ENCODE measurements at regions not wholly inside any gene's neighbourhood (a gene's known extent, or its start where the extent isn't known, plus 50 kb on each side); places are given as distances from the start of the nearest gene placed in this dataset.

GRCh38 chr3:66598168-66598567, 97.3 kb upstream of the LRIG1 start:
- Mint-ChIP-seq H3K27ac (no peak overlapping the region), H3K27me3 (ENCODE audit: low read depth) (peaks cover 16% of the 10 kb centered on the region), H3K9me3 (no peaks in the 10 kb centered on the region), H3K4me1 (ENCODE audit: low read depth) (peaks cover 4% of the 10 kb centered on the region), H3K36me3 (ENCODE audit: low read depth) (no peaks in the 10 kb centered on the region), H3K4me3 (ENCODE audit: low read depth) (no peak overlapping the region)
- no peak for DNase-seq (ENCODE audit: low spot score)
- intact Hi-C loops (cut with micrococcal nuclease), result no loop called here

DNA sequence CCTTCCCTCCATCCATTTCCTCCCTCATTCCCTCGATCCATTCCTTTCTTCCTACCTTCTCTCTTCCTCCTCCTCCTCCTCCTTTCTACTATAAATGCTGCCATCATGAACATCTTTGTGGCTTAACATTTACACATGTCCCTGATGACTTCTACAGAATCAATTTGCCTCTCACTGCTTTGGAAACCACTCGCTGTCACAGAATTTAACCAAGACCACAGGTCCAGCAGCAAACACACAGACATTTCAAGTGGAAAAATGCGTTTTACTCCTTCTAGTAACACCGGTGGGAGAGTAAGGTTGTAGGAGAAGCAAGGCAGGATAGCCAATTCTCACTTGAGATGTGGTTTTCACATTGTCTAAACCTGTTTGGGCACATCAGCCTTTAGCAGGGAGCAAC, 101.4 kb upstream of the LRIG1 start:
- no peak overlapping the region for H3K27ac Mint-ChIP-seq
- no peak overlapping the region for H3K4me3 Mint-ChIP-seq (ENCODE audit: low read depth)
- H3K36me3 Mint-ChIP-seq (ENCODE audit: low read depth), result no peaks in the 10 kb centered on the region
- H3K4me1 Mint-ChIP-seq (ENCODE audit: low read depth), result peaks cover 5% of the 10 kb centered on the region
- DNase-seq (ENCODE audit: low spot score), result no peak
- no peaks in the 10 kb centered on the region for H3K9me3 Mint-ChIP-seq
- intact Hi-C loops (cut with micrococcal nuclease), result no loop called here
- peaks cover 14% of the 10 kb centered on the region for H3K27me3 Mint-ChIP-seq (ENCODE audit: low read depth)

DNA sequence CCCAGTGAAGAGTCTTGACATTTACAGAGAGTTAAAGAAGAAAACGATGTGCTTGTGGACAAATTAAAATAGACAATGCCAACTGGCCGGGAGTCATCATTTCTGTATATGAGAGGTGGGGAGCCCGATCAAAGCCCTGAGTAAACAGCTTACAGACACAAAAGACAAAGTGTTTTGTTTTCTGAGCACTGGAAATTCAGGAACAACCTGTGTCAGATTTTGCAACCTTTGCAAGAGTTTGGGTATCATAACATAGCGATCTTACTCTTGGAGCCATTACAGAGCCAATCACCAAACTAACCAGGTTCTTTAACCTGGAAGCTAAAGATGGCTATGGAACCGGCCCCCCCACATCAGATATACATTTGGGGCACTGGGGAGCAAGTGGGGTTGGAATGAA, 101.9 kb upstream of the LRIG1 start:
- no peaks in the 10 kb centered on the region for H3K36me3 Mint-ChIP-seq (ENCODE audit: low read depth)
- H3K4me3 Mint-ChIP-seq (ENCODE audit: low read depth), result no peak overlapping the region
- peaks cover 14% of the 10 kb centered on the region for H3K27me3 Mint-ChIP-seq (ENCODE audit: low read depth)
- H3K4me1 Mint-ChIP-seq (ENCODE audit: low read depth), result peaks cover 5% of the 10 kb centered on the region
- intact Hi-C loops (cut with micrococcal nuclease), result no loop called here
- no peak overlapping the region for H3K27ac Mint-ChIP-seq
- H3K9me3 Mint-ChIP-seq, result no peaks in the 10 kb centered on the region
- DNase-seq (ENCODE audit: low spot score), result no peak

GRCh38 chr3:66603151-66603611, 102.4 kb upstream of the LRIG1 start:
- H3K4me1 Mint-ChIP-seq (ENCODE audit: low read depth), result peaks cover 5% of the 10 kb centered on the region
- intact Hi-C loops (cut with micrococcal nuclease), result no loop called here

DNA sequence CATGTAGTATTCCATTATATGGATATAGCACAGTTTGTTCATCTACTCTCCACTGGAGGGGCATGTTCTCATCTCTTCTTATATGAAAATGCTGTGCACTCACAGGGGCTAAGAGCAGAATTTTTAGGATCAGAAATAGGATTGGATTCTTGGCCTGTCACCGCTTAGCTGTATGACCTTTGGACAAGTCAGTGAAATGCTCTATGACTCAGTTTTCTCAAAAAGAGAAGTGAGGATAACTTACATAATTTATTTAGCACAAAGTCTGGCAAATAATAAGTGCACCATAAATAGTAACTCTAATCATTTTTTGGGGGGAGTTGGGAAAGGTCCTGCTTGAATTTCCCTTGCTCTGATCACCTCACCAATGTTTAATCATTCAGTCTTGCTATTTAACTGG, 103.7 kb upstream of the LRIG1 start:
- Mint-ChIP-seq H3K9me3 (no peaks in the 10 kb centered on the region), H3K4me3 (ENCODE audit: low read depth) (no peak overlapping the region), H3K27ac (no peak overlapping the region), H3K4me1 (ENCODE audit: low read depth) (peaks cover 5% of the 10 kb centered on the region), H3K27me3 (ENCODE audit: low read depth) (peaks cover 14% of the 10 kb centered on the region), H3K36me3 (ENCODE audit: low read depth) (no peaks in the 10 kb centered on the region)
- intact Hi-C loops (cut with micrococcal nuclease), result no loop called here
- DNase-seq (ENCODE audit: low spot score), result no peak

More at GRCh38 chr3:66603151-66603611, 102.4 kb upstream of the LRIG1 start:
- Mint-ChIP-seq H3K9me3 (no peaks in the 10 kb centered on the region), H3K27me3 (ENCODE audit: low read depth) (peaks cover 14% of the 10 kb centered on the region), H3K36me3 (ENCODE audit: low read depth) (no peaks in the 10 kb centered on the region), H3K4me3 (ENCODE audit: low read depth) (no peak overlapping the region), H3K27ac (no peak overlapping the region)
- no peak for DNase-seq (ENCODE audit: low spot score)

- no peak overlapping the region for H3K27ac Mint-ChIP-seq
Observed at GRCh38 chr3:66606126-66606525, 105.3 kb upstream of the LRIG1 start.

GRCh38 chr3:66606868-66607267, 106.0 kb upstream of the LRIG1 start:
- Mint-ChIP-seq H3K27me3 (ENCODE audit: low read depth) (peaks cover 12% of the 10 kb centered on the region), H3K27ac (no peak overlapping the region), H3K9me3 (no peaks in the 10 kb centered on the region), H3K4me3 (ENCODE audit: low read depth) (no peak overlapping the region), H3K4me1 (ENCODE audit: low read depth) (peaks cover 5% of the 10 kb centered on the region), H3K36me3 (ENCODE audit: low read depth) (no peaks in the 10 kb centered on the region)
- DNase-seq (ENCODE audit: low spot score), result no peak
- intact Hi-C loops (cut with micrococcal nuclease), result no loop called here

More at GRCh38 chr3:66606126-66606525, 105.3 kb upstream of the LRIG1 start:
- Mint-ChIP-seq H3K9me3 (no peaks in the 10 kb centered on the region), H3K27me3 (ENCODE audit: low read depth) (peaks cover 12% of the 10 kb centered on the region), H3K36me3 (ENCODE audit: low read depth) (no peaks in the 10 kb centered on the region), H3K4me3 (ENCODE audit: low read depth) (no peak overlapping the region), H3K4me1 (ENCODE audit: low read depth) (peaks cover 5% of the 10 kb centered on the region)
- intact Hi-C loops (cut with micrococcal nuclease), result no loop called here
- DNase-seq (ENCODE audit: low spot score), result no peak

GRCh38 chr3:66609660-66610561, 109.1 kb upstream of the LRIG1 start:
- no peak for DNase-seq (ENCODE audit: low spot score)
- intact Hi-C loops (cut with micrococcal nuclease), result no loop called here
- Mint-ChIP-seq H3K4me3 (ENCODE audit: low read depth) (no peak overlapping the region), H3K9me3 (no peaks in the 10 kb centered on the region), H3K36me3 (ENCODE audit: low read depth) (no peaks in the 10 kb centered on the region), H3K27me3 (ENCODE audit: low read depth) (peaks cover 3% of the 10 kb centered on the region), H3K27ac (no peak overlapping the region), H3K4me1 (ENCODE audit: low read depth) (no peaks in the 10 kb centered on the region)

GRCh38 chr3:66610562-66610909, 109.7 kb upstream of the LRIG1 start:
- Mint-ChIP-seq H3K4me3 (ENCODE audit: low read depth) (no peak overlapping the region), H3K9me3 (no peaks in the 10 kb centered on the region), H3K27ac (no peak overlapping the region), H3K27me3 (ENCODE audit: low read depth) (peaks cover 3% of the 10 kb centered on the region), H3K4me1 (ENCODE audit: low read depth) (no peaks in the 10 kb centered on the region), H3K36me3 (ENCODE audit: low read depth) (no peaks in the 10 kb centered on the region)
- intact Hi-C loops (cut with micrococcal nuclease), result no loop called here
- DNase-seq (ENCODE audit: low spot score), result no peak

DNA sequence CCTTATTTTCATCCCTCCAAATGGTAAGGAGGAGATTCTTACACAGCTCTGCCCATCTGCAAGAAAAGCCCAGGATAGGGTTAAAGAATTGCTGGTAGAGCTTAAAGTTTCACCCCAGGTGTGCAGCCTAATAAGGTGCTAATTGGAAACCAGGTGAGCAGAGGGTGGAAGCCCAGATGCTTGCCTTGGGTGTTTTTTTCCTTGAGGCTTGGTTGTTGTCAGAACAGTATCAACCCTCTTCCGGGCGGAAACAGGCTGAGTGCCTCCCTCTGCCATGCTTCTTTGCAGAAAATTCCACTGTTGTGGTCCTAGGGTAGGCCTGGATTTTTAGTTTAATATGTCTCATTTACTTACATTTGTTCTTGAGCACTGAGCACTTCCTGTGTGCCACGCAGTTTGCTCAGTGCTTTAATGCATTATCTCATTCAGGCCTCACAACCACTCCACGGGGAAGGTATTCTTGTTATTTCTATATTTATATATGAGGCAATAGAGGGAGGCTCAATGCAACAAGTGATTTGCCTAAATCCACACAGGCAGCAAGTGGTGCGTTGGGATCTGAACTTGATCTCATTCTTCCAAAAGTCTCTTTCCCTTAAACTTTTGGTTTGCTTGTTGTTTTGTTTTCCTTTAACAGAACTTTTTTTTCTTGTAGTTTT, 115.0 kb upstream of the LRIG1 start:
- no peak for DNase-seq (ENCODE audit: low spot score)
- H3K4me3 Mint-ChIP-seq (ENCODE audit: low read depth), result no peak overlapping the region
- H3K36me3 Mint-ChIP-seq (ENCODE audit: low read depth), result no peaks in the 10 kb centered on the region
- no peaks in the 10 kb centered on the region for H3K27me3 Mint-ChIP-seq (ENCODE audit: low read depth)
- intact Hi-C loops (cut with micrococcal nuclease), result no loop called here
- no peaks in the 10 kb centered on the region for H3K9me3 Mint-ChIP-seq
- no peak overlapping the region for H3K27ac Mint-ChIP-seq
- no peaks in the 10 kb centered on the region for H3K4me1 Mint-ChIP-seq (ENCODE audit: low read depth)

DNA sequence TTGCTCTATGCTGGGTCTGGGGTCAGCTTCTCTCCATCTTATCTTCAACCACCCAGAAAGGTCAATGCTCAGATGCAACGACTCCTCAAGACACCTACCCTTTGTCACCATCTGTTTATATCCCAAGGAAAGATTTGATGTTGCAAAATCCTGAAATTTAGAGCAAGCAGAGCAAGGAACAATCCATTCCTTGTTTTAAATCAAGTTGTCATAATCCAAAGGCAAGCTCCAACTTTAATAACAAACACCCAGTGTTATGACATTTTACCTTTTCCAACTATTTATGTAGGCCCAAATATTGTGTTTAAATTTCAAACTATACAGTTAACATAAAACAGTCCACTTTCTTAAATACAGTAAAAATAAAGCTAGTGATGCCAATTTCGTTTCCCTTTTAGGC, 116.5 kb upstream of the LRIG1 start:
- H3K36me3 Mint-ChIP-seq (ENCODE audit: low read depth), result no peaks in the 10 kb centered on the region
- H3K4me1 Mint-ChIP-seq (ENCODE audit: low read depth), result no peaks in the 10 kb centered on the region
- intact Hi-C loops (cut with micrococcal nuclease), result no loop called here
- H3K27me3 Mint-ChIP-seq (ENCODE audit: low read depth), result no peaks in the 10 kb centered on the region
- H3K9me3 Mint-ChIP-seq, result no peaks in the 10 kb centered on the region
- DNase-seq (ENCODE audit: low spot score), result no peak
- H3K27ac Mint-ChIP-seq, result no peak overlapping the region
- H3K4me3 Mint-ChIP-seq (ENCODE audit: low read depth), result no peak overlapping the region

DNA sequence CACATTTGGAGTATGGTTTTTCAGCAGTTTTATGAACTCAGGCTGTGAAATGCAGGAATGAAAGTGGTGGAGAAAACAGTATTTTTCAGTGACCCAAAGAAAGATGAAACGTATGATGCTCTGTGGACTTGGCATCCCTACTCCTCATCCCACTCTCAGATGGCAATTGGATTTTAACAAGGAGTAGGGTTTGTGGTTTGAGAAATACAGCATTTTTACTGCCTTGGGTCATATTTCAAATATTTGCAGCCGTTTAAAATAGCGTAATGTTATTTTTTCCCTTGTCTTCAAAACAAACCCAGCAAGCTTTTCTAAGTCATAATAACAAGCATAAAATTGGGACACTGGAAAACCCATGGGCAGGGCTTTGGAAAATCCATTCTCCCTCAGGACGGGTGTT, 117.2 kb upstream of the LRIG1 start:
- no peaks in the 10 kb centered on the region for H3K27me3 Mint-ChIP-seq (ENCODE audit: low read depth)
- H3K36me3 Mint-ChIP-seq (ENCODE audit: low read depth), result no peaks in the 10 kb centered on the region
- intact Hi-C loops (cut with micrococcal nuclease), result no loop called here
- H3K4me1 Mint-ChIP-seq (ENCODE audit: low read depth), result no peaks in the 10 kb centered on the region
- DNase-seq (ENCODE audit: low spot score), result no peak
- H3K9me3 Mint-ChIP-seq, result no peaks in the 10 kb centered on the region
- H3K4me3 Mint-ChIP-seq (ENCODE audit: low read depth), result no peak overlapping the region
- H3K27ac Mint-ChIP-seq, result no peak overlapping the region

DNA sequence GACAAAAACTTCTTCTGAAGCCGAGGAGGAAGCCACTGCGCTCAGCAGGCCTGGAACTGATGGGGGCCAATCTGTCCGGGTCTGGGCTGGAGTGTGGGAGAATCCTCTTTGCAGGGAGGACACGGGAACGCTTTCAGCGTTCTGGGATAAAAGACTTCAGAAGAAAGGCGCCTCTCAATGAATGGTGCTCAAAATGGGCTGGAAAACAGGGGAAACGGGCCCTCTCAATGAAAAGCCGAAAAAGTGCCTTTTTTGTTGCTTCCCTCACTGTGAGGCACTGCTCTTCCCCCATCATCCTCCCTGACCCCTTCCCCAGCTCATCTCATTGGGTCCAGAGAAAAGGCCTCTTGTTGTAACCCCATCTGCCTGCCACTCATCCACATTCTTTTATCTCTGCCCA, 119.5 kb upstream of the LRIG1 start:
- Mint-ChIP-seq H3K27me3 (ENCODE audit: low read depth) (no peaks in the 10 kb centered on the region), H3K27ac (no peak overlapping the region), H3K4me3 (ENCODE audit: low read depth) (no peak overlapping the region), H3K4me1 (ENCODE audit: low read depth) (no peaks in the 10 kb centered on the region), H3K9me3 (no peaks in the 10 kb centered on the region), H3K36me3 (ENCODE audit: low read depth) (no peaks in the 10 kb centered on the region)
- no peak for DNase-seq (ENCODE audit: low spot score)
- intact Hi-C loops (cut with micrococcal nuclease), result no loop called here

Measured in activated T-helper 2 cell treated with anti-CD3 and anti-CD28 coated beads, Interferon-gamma antibody, Interleukin-2, Interleukin-4, amounts not matched to agents 10 μg/mL and 5 μg/mL and 100 μg/mL, durations not matched to agents 14 hours and 24 hours and 36 hours (primary cell).